Kidney capillary endothelial cell (primary cell): ENCODE measurements at regions not wholly inside any gene's neighbourhood (a gene's known extent, or its start where the extent isn't known, plus 50 kb on each side); places are given as distances from the start of the nearest gene placed in this dataset.
A peak's percentile ranks its signal among the peaks of the same experiment; 100 is the strongest.
"Not testable (repeated sequence)": the region's sequence is repeated elsewhere in the genome, so short reads cannot be mapped to it uniquely, and the experiment has no call there.

ENCODE experiments used
- DNase-seq: peaks from one replicate; pipeline ENCODE4 v3.0.0-alpha.2; 2018; ENCODE audit warnings: low spot score

DNA sequence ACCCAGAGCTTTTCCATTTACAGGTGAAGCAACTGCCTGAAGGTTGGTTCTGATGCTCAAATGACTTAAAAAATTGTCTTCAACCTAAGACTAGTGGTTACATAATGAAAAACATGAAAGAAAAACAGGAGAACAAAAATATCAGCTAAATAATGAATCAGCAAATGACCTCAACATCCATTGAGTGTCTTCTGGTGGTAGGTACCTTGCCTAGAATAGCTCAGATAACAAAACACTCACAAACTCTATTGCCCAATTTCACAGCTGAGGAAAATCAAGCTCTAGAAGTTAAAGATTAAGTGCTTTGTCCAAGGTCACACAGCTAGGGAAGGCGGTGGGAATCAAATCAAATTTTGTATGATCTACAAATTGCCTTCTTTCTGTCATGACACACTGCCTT is 304.6 kb upstream of the CDH11 start:
- no peak for DNase-seq

DNA sequence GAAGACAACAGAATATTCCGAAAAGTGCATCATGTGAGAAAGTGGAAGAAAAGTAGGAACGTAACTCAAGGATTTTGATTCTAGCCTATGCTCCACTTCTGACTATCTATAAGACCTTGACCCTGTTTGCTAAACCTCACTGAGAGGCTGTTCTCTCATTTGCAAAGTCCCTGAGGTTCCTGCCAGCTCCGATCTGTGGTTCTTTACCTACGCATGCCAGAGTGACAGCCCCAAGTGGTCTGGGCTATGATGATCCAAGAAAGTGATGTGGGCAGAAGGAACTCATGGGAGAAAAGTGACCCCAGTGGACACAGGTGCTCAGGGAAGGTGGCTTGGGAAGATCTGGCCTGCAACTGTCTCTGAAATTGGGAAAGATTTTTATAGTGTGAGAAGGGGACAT is 301.1 kb upstream of the CDH11 start:
- DNase-seq, result no peak

DNA sequence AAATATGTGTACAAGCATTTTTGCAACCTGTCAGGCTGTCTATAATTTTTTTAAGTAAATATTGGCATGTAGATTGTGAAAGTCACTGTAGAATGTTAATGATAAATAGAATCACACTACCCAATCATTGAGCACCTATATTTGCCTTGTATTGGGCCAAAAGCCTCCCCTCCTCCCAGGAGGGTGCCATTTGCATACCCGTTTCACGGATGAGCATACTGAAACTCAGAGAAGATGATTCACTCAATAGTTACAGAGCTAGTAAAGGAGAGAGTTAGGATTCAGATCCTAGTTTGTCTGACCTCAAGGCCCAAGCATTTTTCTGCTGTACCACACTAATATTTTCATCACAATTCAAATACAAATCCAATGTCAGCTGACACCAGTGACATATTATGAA is 299.7 kb upstream of the CDH11 start:
- no peak for DNase-seq

DNA sequence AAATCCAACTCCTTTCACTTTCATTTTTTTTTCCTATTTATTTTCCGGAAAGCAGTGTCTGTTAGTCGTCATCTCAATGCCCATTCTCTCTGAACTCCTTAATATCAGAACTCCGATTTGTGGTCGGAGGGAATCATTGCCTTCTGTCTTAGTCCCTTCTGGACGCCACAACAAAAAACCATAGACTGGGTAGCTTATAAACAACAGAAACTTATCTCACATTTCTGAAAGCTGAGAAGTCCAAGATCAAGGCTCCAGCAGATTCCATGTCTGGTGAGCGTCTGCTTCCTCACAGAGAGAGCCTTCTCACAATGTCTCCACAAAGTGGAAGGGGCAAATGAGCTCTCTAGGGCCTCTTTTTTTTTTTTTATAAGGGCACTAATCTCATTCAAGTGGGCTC is 296.6 kb upstream of the CDH11 start:
- DNase-seq, result no peak

DNA sequence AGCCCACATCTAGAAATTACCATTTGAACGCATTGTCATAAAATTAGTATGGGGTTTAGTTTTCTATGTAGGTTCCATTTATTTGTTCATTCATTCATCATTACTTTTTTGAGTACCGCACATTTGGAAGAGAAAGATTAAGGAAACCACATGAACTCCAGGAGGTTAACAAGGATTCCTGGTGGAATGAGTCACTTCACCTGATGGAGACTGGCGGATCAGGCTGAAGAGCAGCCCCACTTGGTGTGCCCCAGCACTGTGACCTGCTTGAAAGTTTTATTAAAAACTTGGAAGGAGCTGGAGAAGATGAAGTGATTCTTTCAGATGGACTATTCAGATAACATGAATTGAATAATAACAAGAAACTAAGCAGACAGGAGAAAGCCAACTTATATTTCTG is 293.6 kb upstream of the CDH11 start:
- DNase-seq, result no peak

DNA sequence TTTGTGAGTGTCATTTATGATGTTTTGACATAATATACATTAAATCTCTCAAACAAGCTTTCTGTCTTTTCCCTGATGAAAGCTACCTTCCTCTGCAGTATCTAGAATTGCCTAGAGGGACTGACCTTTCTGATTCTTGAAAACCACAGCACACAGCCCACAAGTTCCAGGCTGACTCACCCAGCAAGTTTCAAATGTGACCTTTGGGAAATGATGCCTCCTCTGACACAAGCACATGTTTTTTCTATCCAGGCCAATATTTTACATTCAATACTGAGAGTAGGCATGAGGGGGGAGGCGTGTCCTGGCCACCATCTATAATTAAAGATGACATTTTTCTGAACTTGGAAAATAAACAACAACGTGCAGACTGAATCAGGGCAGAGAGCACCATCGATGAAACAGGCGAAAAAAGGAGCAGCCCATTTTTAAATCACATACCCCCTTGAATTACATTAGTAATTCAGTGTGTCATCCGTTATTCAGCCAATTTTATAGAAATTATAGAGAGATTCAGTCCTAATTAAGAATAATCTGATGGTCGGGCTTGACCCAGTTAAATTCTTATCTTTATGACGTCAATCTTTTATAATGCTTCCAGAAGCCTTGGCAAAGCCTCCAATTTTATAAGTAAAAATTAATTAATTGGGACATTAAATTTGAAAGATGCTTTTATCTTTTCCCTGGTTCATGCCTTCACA is 292.6 kb upstream of the CDH11 start:
- DNase-seq, result no peak

DNA sequence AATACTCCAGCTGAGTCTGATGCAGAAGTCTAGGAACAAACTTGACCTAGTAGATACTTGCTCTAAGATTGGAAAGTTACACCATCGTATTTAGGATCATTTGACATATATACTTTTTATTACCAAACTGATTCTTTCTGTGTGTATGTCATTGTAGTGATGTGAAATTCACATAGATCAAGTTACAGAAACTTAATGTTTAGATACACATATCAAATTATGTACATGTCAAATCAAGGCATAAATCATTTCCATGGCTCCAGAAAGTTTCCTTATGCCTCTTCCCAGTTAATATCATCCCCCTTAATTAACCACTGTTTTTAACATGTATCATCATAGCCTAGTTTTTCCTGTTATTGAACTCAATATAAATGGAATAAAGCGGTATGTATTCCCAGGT is 292.0 kb upstream of the CDH11 start:
- DNase-seq, result no peak

DNA sequence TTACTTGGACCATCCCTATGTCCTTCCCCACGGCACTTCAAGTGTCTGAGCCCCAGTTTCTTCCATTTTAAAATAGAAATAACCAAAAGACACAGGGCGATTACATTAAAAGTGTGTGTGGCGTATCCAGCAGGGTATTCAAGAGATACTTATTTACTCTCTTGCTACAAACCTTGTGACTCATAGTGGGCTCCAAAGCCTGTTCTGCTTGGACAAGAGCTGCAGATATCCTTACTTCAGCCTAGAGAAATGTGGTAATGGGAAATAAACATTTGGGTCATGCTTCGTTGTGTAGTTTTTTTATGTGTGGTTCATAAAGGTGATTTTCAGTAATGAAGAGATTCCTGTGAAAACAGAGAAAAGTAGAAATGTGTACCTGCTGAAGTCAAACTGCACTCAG is 288.9 kb upstream of the CDH11 start:
- DNase-seq, result no peak

DNA sequence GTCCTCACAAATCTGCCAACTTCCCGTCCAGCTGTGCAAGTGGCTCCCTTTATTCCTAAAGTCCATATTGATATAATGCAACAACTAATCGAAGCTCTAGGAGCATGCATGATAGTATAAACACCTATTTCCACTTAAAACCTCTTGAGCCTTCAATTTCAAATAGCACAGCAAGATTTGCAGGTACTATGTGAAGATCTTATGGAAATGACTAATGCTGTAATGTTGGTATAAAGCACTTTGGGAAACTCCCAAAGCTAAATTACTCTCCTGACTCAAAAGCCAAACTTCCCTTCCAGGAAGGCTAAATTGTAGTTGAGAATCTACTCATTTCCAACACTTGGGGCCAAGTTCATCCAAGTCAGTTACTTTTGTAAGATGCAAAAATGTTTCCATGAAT is 287.6 kb upstream of the CDH11 start:
- DNase-seq, result no peak

DNA sequence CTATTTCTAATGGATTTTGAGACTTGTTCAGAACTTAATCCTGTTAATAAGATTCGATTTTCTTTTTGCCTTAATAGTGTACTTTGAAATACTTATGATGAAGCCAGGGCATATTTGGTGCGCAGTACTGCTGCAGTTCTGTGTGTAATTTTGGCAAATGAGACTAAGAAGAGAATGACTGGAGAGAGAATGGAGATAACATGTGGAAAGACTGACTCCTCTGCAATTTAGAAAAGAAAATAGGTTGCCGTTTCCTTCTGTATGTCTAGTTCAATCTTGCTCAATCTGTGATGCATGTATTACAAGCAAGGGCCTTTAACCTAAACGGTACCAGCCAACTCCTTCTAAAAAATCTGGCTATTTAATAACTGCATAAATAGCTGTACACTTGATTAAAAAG is 285.1 kb upstream of the CDH11 start:
- DNase-seq, result no peak

DNA sequence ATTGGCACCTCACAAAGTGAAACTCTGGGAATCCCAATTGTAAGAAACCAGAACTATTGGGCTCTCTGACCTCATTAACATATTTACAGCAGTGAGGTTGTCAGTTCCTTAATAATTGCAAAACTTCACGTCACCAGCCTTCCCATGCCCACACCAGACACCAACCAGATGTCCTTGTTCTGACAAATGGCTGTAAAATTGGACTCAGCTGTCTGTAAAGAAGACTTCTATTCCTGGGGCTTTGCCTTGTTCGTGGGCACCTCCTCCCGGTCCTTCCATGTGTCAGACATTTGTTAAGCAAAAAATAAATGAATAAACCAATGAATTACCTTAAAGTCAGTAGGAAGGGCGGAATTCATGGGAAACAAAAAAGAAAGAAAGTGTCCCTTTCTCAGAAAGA is 284.3 kb upstream of the CDH11 start:
- DNase-seq, result no peak

DNA sequence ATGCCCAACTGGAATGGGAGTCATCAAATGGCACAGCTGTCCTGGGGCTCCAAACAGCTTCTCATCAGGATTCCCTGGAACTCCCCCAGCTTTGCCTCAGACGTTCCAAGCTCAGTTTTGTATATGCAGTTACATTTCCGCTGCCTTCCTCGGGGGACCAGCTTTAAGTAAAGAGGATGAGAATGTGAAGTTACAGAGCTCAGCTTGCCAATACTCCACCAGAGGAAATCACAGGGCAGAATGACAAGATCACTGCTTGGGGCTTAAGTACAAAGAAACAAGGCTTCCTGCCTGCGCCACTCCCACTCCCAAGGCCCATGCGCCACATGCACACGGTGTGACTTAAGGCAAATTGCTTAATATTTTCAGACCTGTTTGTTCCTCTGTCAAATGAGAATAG is 272.4 kb upstream of the CDH11 start:
- DNase-seq, result no peak

DNA sequence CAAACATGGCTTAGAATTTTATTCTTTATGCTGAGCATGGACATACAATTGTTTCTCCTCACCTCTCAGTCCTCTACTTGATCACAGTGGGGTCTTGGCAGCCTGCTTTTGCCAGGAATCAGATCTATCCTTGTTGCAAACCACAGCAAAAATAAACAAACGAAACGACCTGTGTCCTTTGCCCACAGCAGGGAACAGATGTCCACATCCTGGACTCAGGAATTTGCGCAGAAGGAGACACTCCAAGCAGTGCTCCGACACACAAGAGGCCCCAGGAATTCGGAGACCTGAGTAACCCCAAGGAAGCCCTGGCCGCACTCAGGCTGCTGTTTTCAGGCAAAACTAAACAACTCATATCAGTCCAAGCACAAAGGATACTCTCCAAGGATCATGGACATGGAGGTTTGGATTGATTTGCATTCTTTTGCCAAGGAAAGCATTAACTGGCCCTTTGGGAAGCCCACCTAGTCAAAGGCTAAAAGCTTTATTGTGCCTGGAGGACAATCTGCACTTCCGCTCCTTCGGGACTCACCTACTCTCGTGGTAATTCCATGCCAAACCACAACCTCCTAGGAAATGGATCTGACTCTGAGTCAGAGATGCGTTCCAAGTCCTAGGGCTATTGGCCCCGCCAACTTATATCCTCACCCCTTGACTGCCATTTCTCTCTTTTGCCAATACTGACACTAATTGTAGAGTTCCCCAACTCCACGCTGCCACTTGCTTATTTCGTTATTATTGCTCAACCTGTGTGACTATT is 271.1 kb upstream of the CDH11 start:
- no peak for DNase-seq

DNA sequence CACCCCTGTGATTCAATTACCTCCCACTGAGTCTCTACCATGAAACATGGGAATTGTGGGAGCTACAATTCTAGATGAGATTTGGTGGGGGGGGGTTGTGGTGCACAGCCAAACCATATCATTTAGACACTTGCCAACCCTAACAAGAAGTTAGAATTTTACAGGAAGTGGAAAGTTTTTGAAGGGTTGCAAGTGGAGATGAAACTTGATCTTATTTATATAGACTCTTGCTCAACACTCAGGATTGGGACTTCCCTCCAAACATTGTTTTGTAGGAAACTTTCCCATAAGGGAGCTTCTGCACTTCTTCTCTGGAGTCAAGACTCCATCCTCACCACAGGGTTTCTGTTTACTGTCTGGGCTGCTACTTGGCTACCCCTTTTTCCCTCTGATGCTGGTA is 266.7 kb upstream of the CDH11 start:
- no peak for DNase-seq

DNA sequence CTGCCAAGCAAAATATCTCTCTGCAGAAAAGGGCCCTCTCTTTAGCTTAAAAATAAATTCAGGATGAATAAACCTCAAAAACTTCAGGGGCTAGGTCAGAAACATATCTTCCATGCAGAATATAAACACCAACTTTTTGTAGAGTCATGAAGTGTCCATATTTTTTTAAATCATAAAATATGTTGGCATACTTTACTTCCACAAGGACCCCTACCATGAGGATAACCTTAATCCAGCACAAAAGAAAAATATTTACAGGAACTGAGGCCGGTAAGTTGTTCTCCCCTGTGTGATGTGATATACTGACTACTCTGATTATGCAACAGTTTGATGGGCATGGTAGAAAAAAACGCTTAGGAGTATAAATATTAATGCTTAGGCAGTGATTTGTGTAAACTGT is 264.8 kb upstream of the CDH11 start:
- DNase-seq, result no peak

DNA sequence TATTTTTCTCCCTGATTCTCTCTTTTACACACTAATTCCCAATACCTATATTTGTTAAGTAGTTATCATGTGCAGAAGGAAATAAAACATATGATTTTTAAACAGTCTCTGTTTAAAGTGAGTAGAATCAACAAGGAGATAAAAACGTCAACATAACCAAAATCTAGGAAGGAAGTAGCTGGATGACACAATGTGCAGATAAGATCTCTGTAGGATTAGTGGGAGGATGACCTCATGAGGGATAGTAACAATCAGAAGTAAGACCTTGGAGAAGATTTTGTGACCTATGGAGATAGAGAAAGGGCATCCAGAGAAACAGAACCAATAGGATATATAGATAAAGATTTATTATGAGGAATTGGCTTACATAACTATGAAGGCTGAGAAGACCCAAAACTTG is 262.6 kb upstream of the CDH11 start:
- no peak for DNase-seq

DNA sequence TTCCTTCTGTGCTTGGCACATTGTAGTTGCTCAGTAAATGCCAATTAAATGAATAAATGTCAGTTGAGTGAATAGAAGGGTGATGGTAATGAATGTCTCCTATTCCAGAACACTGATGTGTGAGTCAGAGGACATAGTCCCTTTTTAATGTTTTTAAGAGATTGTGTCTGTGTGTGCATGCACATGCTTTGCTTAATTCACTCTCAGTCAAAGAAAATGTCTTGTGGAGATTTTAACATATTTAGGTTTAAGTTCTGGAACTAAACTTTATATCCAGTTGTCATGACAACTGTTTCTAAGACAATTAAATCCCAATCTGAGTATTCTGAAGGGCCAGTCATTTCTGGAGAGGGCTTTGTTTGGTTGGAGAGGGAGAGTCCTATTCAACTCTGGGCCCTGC is 255.3 kb upstream of the CDH11 start:
- DNase-seq, result no peak

DNA sequence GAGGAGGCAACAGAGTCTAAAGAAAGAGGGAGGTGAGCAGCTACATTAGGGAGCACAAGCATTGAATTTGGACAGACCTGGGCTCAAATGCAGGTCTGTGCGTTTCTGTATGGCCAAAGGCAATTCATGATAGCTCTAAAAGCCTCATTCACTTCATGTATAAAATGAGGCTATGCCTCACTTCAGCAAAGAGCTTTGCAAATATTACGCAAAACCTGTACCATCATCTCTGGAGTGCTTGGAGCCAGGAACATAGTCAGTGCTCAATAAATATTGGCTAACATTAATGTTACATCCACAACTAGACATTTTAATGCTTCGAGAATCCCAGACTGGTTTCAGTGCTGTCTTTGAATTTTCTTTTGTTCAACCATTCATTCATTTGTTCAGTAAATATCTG is 254.7 kb upstream of the CDH11 start:
- no peak for DNase-seq

DNA sequence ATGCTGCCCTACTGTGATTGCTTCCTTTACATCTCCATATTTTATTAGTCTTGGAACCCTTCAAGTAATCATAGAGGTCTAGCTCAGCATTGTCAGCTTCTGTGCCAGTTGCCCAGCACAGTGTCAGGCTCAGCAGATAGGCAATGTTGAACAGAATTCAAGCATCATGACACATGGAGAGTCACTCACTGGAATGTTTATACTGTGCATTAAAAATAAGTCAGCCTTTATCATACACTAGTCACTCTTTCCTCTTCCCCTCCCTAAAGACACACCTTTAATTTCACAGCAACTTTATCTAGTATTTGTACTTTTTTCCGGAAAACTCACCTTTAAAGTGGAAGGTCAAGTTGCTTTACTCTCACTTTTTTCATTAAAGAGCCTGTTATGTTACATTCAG is 253.8 kb upstream of the CDH11 start:
- peak; percentile 7 for DNase-seq

DNA sequence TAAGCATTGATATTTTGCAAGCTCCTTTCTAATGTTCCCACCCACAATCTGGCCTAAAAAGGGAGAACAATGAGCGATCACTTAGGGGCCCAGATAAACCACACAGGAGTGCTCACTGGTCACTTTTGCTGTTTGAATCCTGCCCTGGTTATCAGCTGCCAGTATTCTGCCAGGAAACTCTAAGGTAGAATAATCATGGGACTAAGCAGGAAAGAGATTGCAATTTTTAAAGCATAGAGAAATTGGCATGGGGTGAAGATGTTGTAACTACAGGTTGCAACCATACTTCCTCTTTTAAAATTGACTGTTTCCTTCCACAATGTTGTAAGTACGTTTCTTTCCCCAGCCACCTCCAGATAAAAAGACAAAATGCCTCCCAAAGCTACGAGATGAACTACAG is 251.2 kb upstream of the CDH11 start:
- DNase-seq, result no peak

DNA sequence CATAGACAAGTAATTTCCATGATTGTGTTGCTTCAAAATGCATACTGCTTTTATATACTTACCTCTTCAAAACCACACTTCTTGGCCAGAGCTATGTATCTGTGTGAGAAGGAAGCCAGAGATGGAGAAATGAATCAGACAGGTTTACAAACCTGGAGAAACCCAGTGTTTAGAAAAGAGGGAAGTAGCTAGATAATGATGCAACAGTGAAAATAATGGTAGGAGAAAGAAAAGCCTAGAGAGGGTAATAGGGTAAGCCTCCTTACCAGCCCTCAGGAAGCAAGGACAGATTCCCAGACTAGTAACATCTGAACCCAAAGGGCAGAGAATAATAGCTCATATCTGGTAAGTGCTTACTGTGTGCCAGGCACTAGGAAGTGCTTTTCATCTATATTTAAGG is 250.3 kb upstream of the CDH11 start:
- no peak for DNase-seq

DNA sequence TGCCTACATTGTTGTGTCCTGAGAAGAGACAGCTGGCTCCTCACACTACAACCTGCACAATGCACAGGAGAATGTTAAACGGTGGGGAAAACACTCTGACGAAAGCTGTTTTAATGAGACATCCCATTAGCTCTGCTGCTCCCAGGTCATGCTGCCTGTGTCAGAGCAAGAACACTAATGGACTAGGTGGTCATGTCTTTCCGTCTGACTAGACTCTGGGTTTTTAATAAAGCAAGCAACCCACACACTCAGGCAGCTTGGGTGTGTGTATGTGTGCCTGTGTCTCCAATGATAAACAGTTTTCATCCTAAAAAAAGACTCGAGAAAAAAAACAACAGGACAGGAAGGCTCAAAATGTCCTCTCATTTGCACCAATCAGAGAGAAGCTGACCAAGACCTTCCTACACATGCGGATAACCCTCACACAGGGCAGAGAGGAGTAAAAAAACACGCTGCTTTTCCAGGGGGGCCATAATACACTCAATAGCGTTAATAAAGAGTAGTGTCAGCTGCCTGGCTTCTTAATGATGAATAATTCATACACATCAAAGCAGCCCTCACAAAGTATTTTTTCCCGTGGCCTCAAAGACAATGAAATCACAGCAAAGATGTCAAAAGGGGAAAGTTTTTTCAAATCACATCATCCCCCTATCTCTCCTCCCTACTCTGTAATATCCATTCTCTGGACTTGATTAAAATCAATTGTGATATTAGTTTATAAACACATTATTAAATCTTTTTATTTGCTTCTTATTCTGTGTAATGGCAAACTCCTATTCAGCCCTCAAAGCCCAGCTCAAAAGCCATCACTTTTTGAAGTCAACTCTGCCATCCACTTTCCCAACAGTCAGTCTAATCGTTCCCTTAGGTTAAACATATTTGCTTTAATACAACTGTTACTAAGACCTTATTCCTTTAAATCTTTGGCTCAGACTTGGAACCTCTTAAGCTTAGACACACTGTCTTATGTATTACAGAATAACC is 244.2 kb upstream of the CDH11 start:
- no peak for DNase-seq

DNA sequence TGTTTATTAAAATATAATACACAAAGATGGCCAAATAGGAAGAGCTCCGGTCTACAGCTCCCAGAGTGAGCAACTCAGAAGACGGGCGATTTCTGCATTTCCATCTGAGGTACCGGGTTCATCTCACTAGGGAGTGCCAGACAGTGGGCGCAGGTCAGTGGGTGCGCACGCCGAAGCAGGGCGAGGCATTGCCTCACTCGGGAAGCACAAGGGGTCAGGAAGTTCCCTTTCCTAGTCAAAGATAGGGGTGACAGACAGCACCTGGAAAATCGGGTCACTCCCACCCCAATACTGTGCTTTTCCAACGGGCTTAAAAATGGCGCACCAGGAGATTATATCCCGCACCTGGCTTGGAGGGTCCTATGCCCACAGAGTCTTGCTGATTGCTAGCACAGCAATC is 234.9 kb upstream of the CDH11 start:
- not testable (repeated sequence) for DNase-seq
